ENCODE measurements at regions not wholly inside any gene's neighbourhood (a gene's known extent, or its start where the extent isn't known, plus 50 kb on each side); places are given as distances from the start of the nearest gene placed in this dataset.

DNA sequence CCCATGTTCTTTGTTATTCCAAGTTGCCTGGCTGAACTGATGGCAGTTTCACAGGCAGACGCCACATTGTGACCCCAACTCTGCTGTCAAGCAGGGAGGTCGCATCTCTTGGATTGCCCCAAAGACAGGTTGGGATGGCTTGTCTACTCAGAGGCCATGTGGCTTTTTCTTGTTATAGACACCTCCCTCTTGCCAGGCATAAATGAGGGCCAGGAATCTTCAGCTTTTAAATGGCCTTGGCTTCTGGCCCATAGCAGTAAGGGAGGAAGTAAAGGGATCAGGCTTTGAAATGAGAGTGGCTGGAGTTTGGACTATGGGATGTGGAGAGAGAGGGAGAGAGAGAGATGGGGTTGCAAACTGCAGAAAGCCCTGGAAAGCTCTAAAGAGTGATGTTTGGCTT lies 215.0 kb downstream of the TBX5 start:
- no peak for ATAC-seq
- no peak for DNase-seq

DNA sequence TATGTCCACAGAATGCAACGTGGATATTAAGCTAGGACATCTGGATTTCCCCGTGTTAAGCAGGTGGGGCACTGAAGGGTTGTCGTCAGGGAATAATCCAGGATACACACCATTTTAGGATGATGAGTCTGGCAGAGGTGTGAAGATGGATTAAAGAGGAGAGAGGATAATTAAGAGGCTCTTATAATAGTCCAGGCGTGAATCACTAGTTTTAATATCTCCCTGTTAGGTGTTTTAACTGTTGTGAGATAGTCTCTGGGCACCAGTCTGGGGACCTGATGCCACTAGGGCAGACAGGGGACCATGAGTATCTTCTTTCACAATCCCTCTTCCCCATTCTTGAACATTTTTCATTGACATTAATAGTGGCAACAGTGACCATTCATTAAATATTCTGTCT lies 216.7 kb downstream of the TBX5 start:
- TF ChIP-seq, protein P1, sequence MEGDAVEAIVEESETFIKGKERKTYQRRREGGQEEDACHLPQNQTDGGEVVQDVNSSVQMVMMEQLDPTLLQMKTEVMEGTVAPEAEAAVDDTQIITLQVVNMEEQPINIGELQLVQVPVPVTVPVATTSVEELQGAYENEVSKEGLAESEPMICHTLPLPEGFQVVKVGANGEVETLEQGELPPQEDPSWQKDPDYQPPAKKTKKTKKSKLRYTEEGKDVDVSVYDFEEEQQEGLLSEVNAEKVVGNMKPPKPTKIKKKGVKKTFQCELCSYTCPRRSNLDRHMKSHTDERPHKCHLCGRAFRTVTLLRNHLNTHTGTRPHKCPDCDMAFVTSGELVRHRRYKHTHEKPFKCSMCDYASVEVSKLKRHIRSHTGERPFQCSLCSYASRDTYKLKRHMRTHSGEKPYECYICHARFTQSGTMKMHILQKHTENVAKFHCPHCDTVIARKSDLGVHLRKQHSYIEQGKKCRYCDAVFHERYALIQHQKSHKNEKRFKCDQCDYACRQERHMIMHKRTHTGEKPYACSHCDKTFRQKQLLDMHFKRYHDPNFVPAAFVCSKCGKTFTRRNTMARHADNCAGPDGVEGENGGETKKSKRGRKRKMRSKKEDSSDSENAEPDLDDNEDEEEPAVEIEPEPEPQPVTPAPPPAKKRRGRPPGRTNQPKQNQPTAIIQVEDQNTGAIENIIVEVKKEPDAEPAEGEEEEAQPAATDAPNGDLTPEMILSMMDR (IDR thresholded peaks at IDR 0.05): no peak
- DNase-seq (no peak), ATAC-seq (no peak)
- H3K9me3 ChIP-seq: no peaks in the 10 kb centered on the region
- H3K27me3 ChIP-seq (ENCODE audit: low read depth): no peaks in the 10 kb centered on the region
- no peaks in the 10 kb centered on the region for H3K4me1 ChIP-seq
- no peak overlapping the region for H3K27ac ChIP-seq
- H3K4me3 ChIP-seq: no peak overlapping the region
- no peaks in the 10 kb centered on the region for H3K36me3 ChIP-seq
- intact Hi-C loops (cut with DNase I): no loop called here

More for the DNA sequence above, 215.0 kb downstream of the TBX5 start:
- TF ChIP-seq, protein P1 (IDR thresholded peaks at IDR 0.05): no peak
- no peak overlapping the region for H3K4me3 ChIP-seq
- no peaks in the 10 kb centered on the region for H3K36me3 ChIP-seq
- no peaks in the 10 kb centered on the region for H3K4me1 ChIP-seq
- no peaks in the 10 kb centered on the region for H3K27me3 ChIP-seq (ENCODE audit: low read depth)
- intact Hi-C loops (cut with DNase I): no loop called here
- no peak overlapping the region for H3K27ac ChIP-seq
- no peaks in the 10 kb centered on the region for H3K9me3 ChIP-seq

DNA sequence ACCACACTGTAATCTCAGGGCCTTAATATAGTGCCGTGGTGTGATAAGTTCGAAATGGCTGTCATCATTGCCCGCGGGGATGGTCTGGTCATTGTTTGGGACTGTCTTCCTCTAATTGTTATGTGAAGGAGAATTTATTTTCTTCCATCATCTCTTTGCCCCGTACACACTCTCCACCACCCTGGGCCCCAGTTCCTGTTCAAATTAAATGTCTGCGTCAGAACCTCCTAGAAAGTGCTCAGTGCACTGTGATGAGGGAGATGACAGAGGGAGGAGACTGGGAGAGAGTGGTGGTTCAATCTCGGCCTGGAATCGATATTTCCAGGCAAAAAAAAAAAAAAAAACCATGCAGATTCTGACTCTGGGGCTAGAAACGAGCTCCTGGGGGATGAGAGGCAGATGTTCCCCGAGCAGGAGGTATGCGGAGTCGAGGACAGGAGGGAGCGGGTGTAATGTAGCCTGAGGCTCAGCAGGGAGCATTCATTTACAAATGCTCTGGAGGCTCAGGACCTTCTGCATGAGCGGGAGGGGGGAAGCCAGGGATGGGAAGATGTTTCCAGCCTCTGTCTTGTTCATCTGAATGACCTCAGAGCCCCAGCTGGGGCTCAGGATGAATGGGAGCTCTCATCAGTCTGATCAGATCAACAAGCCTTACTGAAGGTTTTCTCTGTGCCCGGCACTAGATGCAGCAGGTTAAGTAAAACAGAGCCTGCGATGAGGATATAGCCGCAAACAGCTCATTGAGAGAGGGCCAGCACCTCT lies 219.5 kb downstream of the TBX5 start:
- intact Hi-C loops (cut with DNase I): no loop called here
- TF ChIP-seq, protein P1 (IDR thresholded peaks at IDR 0.05): no peak
- Histone ChIP-seq H3K4me1 (no peaks in the 10 kb centered on the region), H3K27ac (no peak overlapping the region), H3K27me3 (ENCODE audit: low read depth) (no peaks in the 10 kb centered on the region), H3K9me3 (no peaks in the 10 kb centered on the region), H3K36me3 (no peaks in the 10 kb centered on the region), H3K4me3 (no peak overlapping the region)
- DNase-seq (no peak), ATAC-seq (no peak)

DNA sequence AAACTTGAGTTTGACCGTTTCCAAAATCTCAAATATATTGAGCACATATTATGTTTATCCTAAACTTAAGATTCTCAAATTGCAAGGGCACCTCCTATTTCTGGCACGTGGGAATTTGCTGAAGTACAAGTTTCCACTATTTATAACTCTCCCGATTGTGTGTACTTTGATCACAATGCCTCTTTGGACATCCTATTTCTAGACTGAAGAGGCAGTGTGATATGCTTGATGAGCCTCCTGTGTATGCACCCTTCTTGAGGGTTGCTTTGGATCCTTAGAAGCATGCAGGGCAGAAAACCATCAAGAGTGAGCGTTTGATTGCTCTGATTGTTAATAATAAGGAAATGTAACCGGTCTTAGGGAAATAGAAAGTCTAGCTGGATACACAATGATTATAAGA lies 218.9 kb upstream of the RBM19 start:
- intact Hi-C loops (cut with DNase I): no loop called here
- no peak for DNase-seq
- ATAC-seq: no peak
- Histone ChIP-seq H3K27ac (no peak overlapping the region), H3K9me3 (no peaks in the 10 kb centered on the region), H3K36me3 (no peaks in the 10 kb centered on the region), H3K4me3 (no peak overlapping the region), H3K4me1 (no peaks in the 10 kb centered on the region), H3K27me3 (ENCODE audit: low read depth) (no peaks in the 10 kb centered on the region)
- TF ChIP-seq, protein P1 (IDR thresholded peaks at IDR 0.05): no peak

DNA sequence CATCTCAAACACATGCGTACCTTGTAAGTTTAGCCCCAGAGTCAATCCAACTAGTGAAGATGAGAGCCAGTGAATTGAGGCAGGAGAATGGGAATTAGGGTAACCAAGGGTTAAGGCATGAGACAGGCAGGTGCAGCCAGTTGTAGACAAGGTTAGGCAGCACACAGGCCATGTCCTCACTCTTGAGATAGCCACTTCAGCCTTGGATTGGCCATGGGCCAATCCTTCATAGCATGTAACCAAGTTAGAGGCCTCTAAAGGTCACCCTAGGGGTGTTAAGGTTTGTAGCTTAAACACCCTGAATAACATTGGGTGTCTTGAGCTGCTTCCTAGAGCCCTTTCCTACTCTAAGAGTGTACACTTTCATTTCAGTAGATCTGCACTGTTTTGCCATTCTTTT lies 208.2 kb upstream of the RBM19 start:
- H3K27ac ChIP-seq: no peak overlapping the region
- H3K4me1 ChIP-seq: no peaks in the 10 kb centered on the region
- H3K27me3 ChIP-seq (ENCODE audit: low read depth): no peaks in the 10 kb centered on the region
- ATAC-seq (no peak), DNase-seq (no peak)
- H3K4me3 ChIP-seq: no peak overlapping the region
- H3K9me3 ChIP-seq: no peaks in the 10 kb centered on the region
- H3K36me3 ChIP-seq: no peaks in the 10 kb centered on the region
- TF ChIP-seq, protein P1 (IDR thresholded peaks at IDR 0.05): no peak
- intact Hi-C loops (cut with DNase I): no loop called here

All from lower lobe of right lung (tissue), 2 donors.